ENCODE measurements at regions not wholly inside any gene's neighbourhood (a gene's known extent, or its start where the extent isn't known, plus 50 kb on each side); places are given as distances from the start of the nearest gene placed in this dataset.
"Not testable (repeated sequence)": the region's sequence is repeated elsewhere in the genome, so short reads cannot be mapped to it uniquely, and the experiment has no call there.

- no peak for DNase-seq
Measured at GRCh38 chr4:3365326-3365725, 72.5 kb downstream of the RGS12 start.

- no peak for DNase-seq
Measured at GRCh38 chr4:3365871-3366842, 73.3 kb downstream of the RGS12 start.

GRCh38 chr4:3366893-3367775 lies 74.3 kb downstream of the RGS12 start:
- no peak for DNase-seq

GRCh38 chr4:3367866-3368265 lies 73.9 kb upstream of the HGFAC start:
- DNase-seq = no peak

- no peak for DNase-seq
Measured at GRCh38 chr4:3368334-3368733, 73.4 kb upstream of the HGFAC start.

GRCh38 chr4:3368841-3369760 lies 72.7 kb upstream of the HGFAC start:
- no peak for DNase-seq

- peak; percentile 69 for DNase-seq
Measured at GRCh38 chr4:3369781-3370674, 71.7 kb upstream of the HGFAC start.

- DNase-seq = no peak
Measured at GRCh38 chr4:3371033-3372001, 70.5 kb upstream of the HGFAC start.

GRCh38 chr4:3372264-3372932 lies 69.4 kb upstream of the HGFAC start:
- no peak for DNase-seq

GRCh38 chr4:3372933-3373465 lies 68.8 kb upstream of the HGFAC start:
- DNase-seq = no peak

GRCh38 chr4:3373468-3373867 lies 68.3 kb upstream of the HGFAC start:
- DNase-seq = no peak

- no peak for DNase-seq
Measured at GRCh38 chr4:3374011-3374645, 67.6 kb upstream of the HGFAC start.

GRCh38 chr4:3374667-3375066 lies 67.1 kb upstream of the HGFAC start:
- no peak for DNase-seq

- no peak for DNase-seq
Measured at GRCh38 chr4:3375688-3376087, 66.1 kb upstream of the HGFAC start.

- no peak for DNase-seq
Measured at GRCh38 chr4:3376266-3376665, 65.5 kb upstream of the HGFAC start.

- DNase-seq = no peak
Measured at GRCh38 chr4:3377557-3377956, 64.2 kb upstream of the HGFAC start.

- DNase-seq = not testable (repeated sequence)
Measured at GRCh38 chr4:3380336-3380735, 61.4 kb upstream of the HGFAC start.

- not testable (repeated sequence) for DNase-seq
Measured at GRCh38 chr4:3381208-3381607, 60.6 kb upstream of the HGFAC start.

- DNase-seq = no peak
Measured at GRCh38 chr4:3382251-3382650, 59.5 kb upstream of the HGFAC start.
